HG02623 (cell line): ENCODE measurements at regions not wholly inside any gene's neighbourhood (a gene's known extent, or its start where the extent isn't known, plus 50 kb on each side); places are given as distances from the start of the nearest gene placed in this dataset.
"Not testable (repeated sequence)": the region's sequence is repeated elsewhere in the genome, so short reads cannot be mapped to it uniquely, and the experiment has no call there.

Source experiments
- ATAC-seq: cut with Tn5 transposase; IDR thresholded peaks from one replicate; pipeline ENCODE4 v1.9.1; 2021; ENCODE audit warnings: moderate library complexity; ENCODE audit not compliant: unreplicated experiment

GRCh38 chr7:119748991-119749390 lies 524.0 kb upstream of the KCND2 start:
- ATAC-seq, result no peak

DNA sequence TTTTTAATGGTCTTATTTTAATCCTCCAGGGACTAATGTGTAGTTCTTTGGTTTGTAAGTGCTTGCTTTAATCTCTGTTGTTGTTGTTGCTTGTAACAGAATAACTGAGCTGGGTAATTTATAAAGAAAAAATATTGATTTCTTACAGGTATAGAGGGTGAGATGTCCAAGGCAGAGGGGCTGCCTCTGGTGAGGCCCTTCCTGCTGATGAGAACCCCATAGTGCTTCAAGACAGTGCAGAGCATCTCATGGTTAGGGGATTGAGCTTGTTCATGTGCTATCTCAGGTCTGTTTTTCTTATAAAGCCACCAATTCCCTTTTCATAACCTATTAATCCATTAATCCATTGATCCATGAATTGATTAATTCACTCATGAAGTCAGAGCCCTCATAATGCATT lies 516.3 kb upstream of the KCND2 start:
- ATAC-seq, result no peak

- ATAC-seq, result no peak
Observed at GRCh38 chr7:119758254-119758653, 514.7 kb upstream of the KCND2 start.

DNA sequence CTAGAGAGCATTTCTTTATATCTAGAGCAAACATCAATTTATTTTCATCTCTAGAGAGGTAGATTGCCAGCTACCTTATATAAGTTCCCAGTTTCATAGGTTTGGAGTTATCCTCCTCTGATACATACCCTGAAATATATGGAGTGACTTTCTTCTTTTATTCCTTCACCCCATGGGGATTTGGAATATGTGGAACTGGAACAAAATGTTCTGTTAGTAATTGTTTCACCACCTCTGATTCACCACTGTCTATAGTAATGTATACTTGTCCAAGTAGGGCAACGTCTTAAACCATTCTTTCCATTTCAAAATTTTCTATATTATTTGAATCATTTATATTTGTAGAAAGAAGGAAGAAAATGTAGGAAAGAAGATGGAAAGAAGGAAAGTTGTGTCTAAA lies 511.2 kb upstream of the KCND2 start:
- no peak for ATAC-seq

GRCh38 chr7:119782286-119782685 lies 490.7 kb upstream of the KCND2 start:
- ATAC-seq, result no peak

- no peak for ATAC-seq
Observed at GRCh38 chr7:119783799-119784198, 489.2 kb upstream of the KCND2 start.

GRCh38 chr7:119802147-119802546 lies 470.8 kb upstream of the KCND2 start:
- no peak for ATAC-seq

DNA sequence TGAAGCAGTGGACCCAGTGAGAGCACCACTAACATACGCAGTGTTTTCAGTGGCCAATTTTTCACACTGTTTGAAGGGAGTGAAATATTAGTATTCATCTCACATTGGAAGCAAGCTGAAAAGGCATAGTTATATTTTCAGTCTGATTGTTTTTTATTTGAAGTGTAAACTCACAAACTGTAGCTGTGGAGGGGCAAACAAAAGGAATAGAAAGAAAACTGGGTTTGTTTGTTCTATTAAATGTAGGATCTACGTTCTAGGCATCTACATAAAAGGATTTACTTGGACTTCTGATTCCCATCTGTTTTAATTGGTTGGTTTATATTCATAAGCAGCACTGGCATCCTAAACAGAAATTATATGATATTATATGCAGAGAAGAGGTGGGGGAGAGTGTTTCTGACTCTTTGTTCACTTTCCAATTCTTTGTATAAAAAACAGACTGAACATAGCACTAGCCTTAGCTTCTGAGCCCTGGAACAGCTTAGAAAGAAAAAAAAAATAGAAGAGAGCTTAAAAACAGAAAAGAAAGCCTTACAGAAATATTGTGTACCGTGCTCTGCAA lies 447.8 kb upstream of the KCND2 start:
- ATAC-seq, result no peak

- no peak for ATAC-seq
Observed at GRCh38 chr7:119826547-119826946, 446.4 kb upstream of the KCND2 start.

- ATAC-seq, result no peak
Observed at GRCh38 chr7:119838444-119838843, 434.5 kb upstream of the KCND2 start.

GRCh38 chr7:119842337-119842736 lies 430.6 kb upstream of the KCND2 start:
- ATAC-seq, result no peak

- no peak for ATAC-seq
Observed at GRCh38 chr7:119842786-119843185, 430.2 kb upstream of the KCND2 start.

DNA sequence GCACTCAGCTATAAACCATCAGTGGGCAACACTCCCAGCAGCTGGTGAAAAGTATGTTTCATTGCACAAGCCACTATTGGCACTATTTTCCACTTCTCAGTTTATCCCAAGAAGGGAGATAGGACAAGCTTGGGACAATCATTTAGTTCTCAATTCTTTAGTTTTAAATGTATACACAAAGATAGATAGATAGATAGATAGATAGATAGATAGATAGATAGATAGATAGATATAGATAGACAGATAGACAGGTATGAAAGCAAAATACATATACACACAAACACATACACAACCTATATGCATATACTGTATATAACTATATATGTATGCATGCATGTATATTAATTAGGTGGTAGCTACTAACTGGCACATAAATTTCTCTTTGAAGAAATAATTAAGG lies 411.6 kb upstream of the KCND2 start:
- no peak for ATAC-seq

GRCh38 chr7:119868387-119868786 lies 404.6 kb upstream of the KCND2 start:
- ATAC-seq, result no peak

GRCh38 chr7:119879835-119880234 lies 393.1 kb upstream of the KCND2 start:
- ATAC-seq, result no peak

DNA sequence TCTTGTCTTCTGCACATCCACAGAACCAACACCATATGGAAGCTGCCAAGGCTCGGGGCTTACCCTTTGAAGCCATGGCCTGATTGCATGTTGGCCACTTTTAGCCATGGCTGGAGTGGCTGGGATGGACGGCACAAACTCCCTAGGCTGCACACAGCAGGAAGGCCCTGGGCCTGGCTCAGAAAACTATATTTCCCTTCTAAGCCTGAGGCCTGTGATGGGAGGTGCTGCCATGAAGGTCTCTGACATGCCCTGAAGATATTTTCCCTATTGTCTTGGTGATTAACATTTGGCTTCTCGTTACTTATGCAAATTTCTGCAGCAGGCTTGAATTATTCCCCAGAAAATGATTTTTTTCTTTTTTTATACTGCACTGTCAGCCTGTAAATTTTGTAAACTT lies 387.0 kb upstream of the KCND2 start:
- ATAC-seq, result no peak

GRCh38 chr7:119886525-119886924 lies 386.4 kb upstream of the KCND2 start:
- not testable (repeated sequence) for ATAC-seq

- ATAC-seq, result no peak
Observed at GRCh38 chr7:119888251-119888650, 384.7 kb upstream of the KCND2 start.

DNA sequence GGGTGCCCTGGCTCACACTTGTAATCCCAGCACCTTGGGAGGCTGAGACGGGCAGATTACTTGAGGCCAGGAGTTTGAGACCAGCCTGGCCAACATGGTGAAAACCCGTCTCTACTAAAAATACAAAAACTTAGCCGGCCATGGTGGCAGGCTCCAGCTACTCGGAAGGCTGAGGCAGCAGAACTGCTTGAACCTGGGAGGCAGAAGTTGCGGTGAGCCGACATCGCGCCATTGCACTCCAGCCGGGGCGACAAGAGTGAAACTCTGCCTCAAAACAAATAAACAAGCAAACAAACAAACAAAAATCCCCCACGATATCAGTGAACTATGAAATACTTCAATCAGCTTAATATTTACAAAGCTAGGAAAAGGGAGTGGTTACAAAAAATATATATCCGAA lies 382.3 kb upstream of the KCND2 start:
- ATAC-seq, result no peak

GRCh38 chr7:119895320-119895719 lies 377.7 kb upstream of the KCND2 start:
- ATAC-seq, result no peak

GRCh38 chr7:119896386-119896785 lies 376.6 kb upstream of the KCND2 start:
- no peak for ATAC-seq

DNA sequence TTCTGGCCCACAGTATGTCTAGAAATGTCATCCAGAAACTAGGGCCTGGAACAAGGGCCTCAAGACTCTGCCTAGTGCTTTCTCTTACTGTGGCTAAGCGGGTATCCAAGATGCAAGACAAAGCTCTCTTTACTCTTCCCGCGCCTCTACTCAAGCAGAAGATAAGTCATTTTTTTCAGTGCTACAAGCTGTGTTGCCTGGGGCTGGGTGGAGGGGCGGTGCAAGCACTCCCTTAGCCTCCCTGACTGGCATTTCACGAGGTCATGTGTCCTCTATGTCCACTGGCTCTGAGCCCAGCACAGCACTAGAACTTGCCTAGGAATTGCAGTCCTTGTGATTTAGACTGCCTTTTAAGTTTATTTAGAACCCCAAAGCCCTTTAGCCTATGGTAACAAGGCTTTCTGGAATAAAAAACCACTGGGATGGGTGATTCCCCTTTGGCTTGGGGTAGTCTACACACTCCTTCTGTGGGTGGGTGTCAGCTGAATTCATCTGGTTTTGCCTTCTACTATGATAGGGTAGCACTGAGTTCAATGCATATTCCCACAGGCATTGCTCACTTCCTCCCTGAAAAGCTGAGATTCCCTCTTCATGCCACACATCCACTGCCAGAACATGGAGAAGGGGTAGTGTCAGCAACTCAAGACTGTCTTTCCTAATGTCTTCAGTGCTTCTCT lies 371.8 kb upstream of the KCND2 start:
- no peak for ATAC-seq

DNA sequence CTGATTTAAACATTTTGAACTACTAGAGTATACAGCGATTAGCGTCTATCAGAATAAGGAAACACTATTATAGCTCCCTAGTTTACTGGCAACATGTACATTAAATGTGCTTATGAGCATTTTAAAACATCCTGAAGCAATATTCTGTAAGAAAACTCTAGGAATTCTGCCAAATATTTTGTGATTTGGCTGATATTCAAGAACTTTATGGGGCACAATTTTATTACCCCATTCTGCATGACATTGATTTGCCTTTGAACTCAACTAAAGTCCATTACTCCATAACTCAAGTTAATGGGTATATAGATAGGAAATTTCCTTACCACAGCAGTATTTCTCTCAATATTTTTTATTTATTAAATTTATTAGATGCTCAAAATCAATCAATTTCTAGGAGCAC lies 369.9 kb upstream of the KCND2 start:
- no peak for ATAC-seq
